Vagina (tissue), 2 donors: ENCODE measurements at regions not wholly inside any gene's neighbourhood (a gene's known extent, or its start where the extent isn't known, plus 50 kb on each side); places are given as distances from the start of the nearest gene placed in this dataset.

Experiments used
- DNase-seq, 2 donors: peaks; one replicate each; pipeline ENCODE4 v3.0.0-alpha.2; 2017; ENCODE audit errors: extremely low spot score in 2 of 2
- H3K27ac ChIP-seq: fragments of 200-600 bp; sonication (generic); one replicate; pipeline ENCODE4 v1.5.1; 2019
- H3K27me3 ChIP-seq: fragments of 200-600 bp; sonication (generic); one replicate; pipeline ENCODE4 v1.5.1; 2019
- H3K36me3 ChIP-seq, 2 donors: fragments of 200-600 bp; sonication (generic); one replicate each; pipeline ENCODE4 v1.5.1; 2017 to 2019
- H3K4me1 ChIP-seq: fragments of 200-600 bp; sonication (generic); one replicate; pipeline ENCODE4 v1.5.1; 2019
- H3K4me3 ChIP-seq, 2 donors: fragments of 200-600 bp; sonication (generic); 1 replicate in 1 of 2; 2 replicates in 1 of 2; pipeline ENCODE4 v1.5.1; 2016 to 2019
- H3K9me3 ChIP-seq: fragments of 200-600 bp; sonication (generic); one replicate; pipeline ENCODE4 v1.5.1; 2019
- POLR2A ChIP-seq, 2 donors: fragments of 450-650 bp; IDR thresholded peaks; one replicate each; pipeline ENCODE4 v1.6.1; 2017; ENCODE audit warnings: antibody characterized with exemption in 2 of 2, mild to moderate bottlenecking in 2 of 2, moderate library complexity in 2 of 2
- POLR2AphosphoS5 ChIP-seq, 2 donors: sonication (generic); formaldehyde crosslinking; IDR thresholded peaks; one replicate each; pipeline ENCODE4 v1.9.0; 2017; ENCODE audit warnings: antibody characterized with exemption in 2 of 2, mild to moderate bottlenecking in 2 of 2, low read depth in 1 of 2; ENCODE audit not compliant: insufficient read depth in 1 of 2
- intact Hi-C: fragments of 100-400 bp; cut with DNase I; formaldehyde crosslinking; loops from one replicate; pipeline ENCODE4 v1.15.1; 2023
- TF ChIP-seq, protein P1 (sequence below), 3 experiments: fragments of 450-650 bp in 2 of 3; fragments of 200-600 bp in 1 of 3; sonication (generic) in 1 of 3; IDR thresholded peaks; one replicate each; pipeline ENCODE4 v1.5.1; 2017 to 2019; ENCODE audit warnings: antibody characterized with exemption in 3 of 3, mild to moderate bottlenecking in 2 of 3, moderate library complexity in 2 of 3

DNA sequence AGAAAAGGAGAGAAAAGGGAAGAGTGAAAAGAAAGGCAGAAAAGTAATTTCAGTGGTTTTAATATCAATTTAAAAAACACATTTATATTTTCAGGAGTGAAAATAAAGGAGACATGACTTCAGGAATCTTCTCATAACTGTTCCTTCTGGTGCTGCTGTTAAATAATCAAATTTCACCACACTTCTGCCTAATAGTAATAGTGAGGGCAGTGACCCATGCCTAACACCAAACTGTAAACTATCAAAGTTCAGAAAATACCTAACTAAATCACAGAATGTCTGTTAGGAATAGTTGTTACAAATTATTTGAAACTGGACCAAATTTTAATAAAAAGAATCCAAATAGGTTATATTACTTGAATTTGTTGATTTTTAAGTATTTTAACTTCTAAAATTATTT is 169.4 kb downstream of the RPL10L start:
- no peaks in the 10 kb centered on the region for H3K9me3 ChIP-seq
- TF ChIP-seq POLR2AphosphoS5 (IDR thresholded peaks at IDR 0.05; ENCODE audit: insufficient read depth in 1 of 2, low read depth in 1 of 2) (no peak), POLR2A (IDR thresholded peaks at IDR 0.05) (no peak)
- TF ChIP-seq, protein P1, sequence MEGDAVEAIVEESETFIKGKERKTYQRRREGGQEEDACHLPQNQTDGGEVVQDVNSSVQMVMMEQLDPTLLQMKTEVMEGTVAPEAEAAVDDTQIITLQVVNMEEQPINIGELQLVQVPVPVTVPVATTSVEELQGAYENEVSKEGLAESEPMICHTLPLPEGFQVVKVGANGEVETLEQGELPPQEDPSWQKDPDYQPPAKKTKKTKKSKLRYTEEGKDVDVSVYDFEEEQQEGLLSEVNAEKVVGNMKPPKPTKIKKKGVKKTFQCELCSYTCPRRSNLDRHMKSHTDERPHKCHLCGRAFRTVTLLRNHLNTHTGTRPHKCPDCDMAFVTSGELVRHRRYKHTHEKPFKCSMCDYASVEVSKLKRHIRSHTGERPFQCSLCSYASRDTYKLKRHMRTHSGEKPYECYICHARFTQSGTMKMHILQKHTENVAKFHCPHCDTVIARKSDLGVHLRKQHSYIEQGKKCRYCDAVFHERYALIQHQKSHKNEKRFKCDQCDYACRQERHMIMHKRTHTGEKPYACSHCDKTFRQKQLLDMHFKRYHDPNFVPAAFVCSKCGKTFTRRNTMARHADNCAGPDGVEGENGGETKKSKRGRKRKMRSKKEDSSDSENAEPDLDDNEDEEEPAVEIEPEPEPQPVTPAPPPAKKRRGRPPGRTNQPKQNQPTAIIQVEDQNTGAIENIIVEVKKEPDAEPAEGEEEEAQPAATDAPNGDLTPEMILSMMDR (IDR thresholded peaks at IDR 0.05), result no peak
- no peak overlapping the region for H3K27ac ChIP-seq
- no peaks in the 10 kb centered on the region for H3K27me3 ChIP-seq
- no peak overlapping the region for H3K4me3 ChIP-seq
- H3K4me1 ChIP-seq, result no peaks in the 10 kb centered on the region
- intact Hi-C loops, result no loop called here
- DNase-seq, result no peak
- no peaks in the 10 kb centered on the region for H3K36me3 ChIP-seq

DNA sequence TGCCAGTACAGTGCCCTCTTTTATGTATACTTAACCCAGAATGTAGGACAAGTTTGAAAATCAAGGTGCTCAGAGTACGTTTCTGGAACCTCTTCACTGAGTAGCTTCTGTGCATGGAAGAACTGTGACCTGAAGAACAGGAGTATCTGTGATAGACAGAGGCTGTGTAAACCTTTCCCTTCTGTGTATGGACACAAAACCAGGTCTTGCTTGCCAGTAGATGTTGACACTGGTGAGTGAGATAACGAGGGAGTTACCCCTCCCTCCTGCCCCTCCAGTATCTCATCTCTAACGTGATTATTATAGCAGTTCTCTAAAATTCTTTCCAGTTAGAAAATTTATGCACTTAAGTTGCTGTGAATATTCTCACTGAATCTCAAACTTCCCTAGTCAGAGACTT is 170.8 kb downstream of the RPL10L start:
- intact Hi-C loops, result no loop called here
- H3K36me3 ChIP-seq, result no peaks in the 10 kb centered on the region
- DNase-seq, result no peak
- no peaks in the 10 kb centered on the region for H3K4me1 ChIP-seq
- no peak overlapping the region for H3K4me3 ChIP-seq
- no peaks in the 10 kb centered on the region for H3K27me3 ChIP-seq
- no peaks in the 10 kb centered on the region for H3K9me3 ChIP-seq
- no peak for TF ChIP-seq POLR2AphosphoS5 (IDR thresholded peaks at IDR 0.05; ENCODE audit: insufficient read depth in 1 of 2, low read depth in 1 of 2)
- TF ChIP-seq, protein P1 (IDR thresholded peaks at IDR 0.05), result no peak
- no peak for TF ChIP-seq POLR2A (IDR thresholded peaks at IDR 0.05)
- H3K27ac ChIP-seq, result no peak overlapping the region

DNA sequence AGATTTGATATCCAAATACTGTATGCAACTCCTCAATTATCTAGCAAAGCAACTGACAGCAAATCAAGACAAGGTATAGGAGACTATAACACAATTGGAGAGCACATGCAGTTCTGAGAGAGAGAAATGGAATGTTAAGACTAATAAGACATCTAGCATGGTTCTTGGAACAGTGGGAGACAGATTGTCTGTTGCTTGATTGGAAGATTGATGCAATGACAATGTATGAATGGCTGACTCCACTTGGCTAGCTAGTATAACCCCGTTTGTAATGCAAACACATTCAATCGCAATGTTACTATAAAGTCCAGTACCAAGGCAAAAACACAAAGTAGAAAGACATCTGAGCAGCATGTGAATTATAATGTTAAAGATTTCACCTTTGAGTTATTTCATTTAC is 179.3 kb downstream of the RPL10L start:
- TF ChIP-seq POLR2A (IDR thresholded peaks at IDR 0.05) (no peak), POLR2AphosphoS5 (IDR thresholded peaks at IDR 0.05; ENCODE audit: insufficient read depth in 1 of 2, low read depth in 1 of 2) (no peak)
- TF ChIP-seq, protein P1 (IDR thresholded peaks at IDR 0.05), result no peak
- intact Hi-C loops, result no loop called here
- Histone ChIP-seq H3K36me3 (no peaks in the 10 kb centered on the region), H3K27me3 (no peaks in the 10 kb centered on the region), H3K9me3 (no peaks in the 10 kb centered on the region), H3K27ac (no peak overlapping the region), H3K4me1 (no peaks in the 10 kb centered on the region), H3K4me3 (no peak overlapping the region)
- DNase-seq, result no peak

DNA sequence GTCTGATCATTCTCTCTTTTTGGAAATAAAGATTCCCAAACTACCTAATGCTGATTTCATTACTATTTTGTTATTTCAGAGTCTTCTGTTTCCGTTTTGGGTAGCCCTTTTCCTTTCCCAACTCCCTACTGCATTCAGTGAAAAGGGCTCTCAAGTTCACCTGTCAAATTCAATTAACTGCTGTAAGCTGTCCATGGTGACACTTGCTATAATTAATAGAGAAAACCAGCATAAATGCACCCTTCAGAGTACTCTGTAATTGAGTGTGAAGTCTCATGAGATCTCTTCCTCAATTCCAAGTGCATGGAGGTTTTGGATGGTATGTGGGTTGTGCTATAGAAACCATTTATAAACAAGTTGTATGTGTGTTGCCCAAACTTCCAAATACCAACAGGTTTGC is 187.2 kb downstream of the RPL10L start:
- Histone ChIP-seq H3K27ac (no peak overlapping the region), H3K36me3 (no peaks in the 10 kb centered on the region), H3K4me1 (no peaks in the 10 kb centered on the region), H3K4me3 (no peak overlapping the region), H3K27me3 (no peaks in the 10 kb centered on the region), H3K9me3 (no peaks in the 10 kb centered on the region)
- TF ChIP-seq POLR2A (IDR thresholded peaks at IDR 0.05) (no peak), POLR2AphosphoS5 (IDR thresholded peaks at IDR 0.05; ENCODE audit: insufficient read depth in 1 of 2, low read depth in 1 of 2) (no peak)
- TF ChIP-seq, protein P1 (IDR thresholded peaks at IDR 0.05), result no peak
- DNase-seq, result no peak
- intact Hi-C loops, result no loop called here

DNA sequence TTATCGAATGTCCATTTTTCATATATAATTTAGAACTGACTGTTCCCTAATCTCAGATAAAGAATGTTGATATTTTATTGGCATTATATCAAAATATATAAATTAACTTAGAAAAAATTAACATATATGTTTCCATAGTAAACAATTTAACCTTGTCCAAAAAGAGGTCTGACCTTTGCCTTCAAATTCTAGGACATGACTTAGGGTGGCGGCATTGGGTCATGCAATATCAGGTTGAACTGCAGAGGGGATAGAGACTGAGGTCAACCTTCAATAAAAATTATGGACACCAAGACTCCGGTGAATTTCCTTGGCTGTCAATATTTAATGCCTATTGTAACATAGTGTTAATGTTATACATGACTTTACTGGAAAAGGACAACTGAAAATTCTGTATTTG is 199.8 kb downstream of the RPL10L start:
- H3K27me3 ChIP-seq, result no peaks in the 10 kb centered on the region
- TF ChIP-seq POLR2AphosphoS5 (IDR thresholded peaks at IDR 0.05; ENCODE audit: insufficient read depth in 1 of 2, low read depth in 1 of 2) (no peak), POLR2A (IDR thresholded peaks at IDR 0.05) (no peak)
- TF ChIP-seq, protein P1 (IDR thresholded peaks at IDR 0.05), result no peak
- DNase-seq, result no peak
- intact Hi-C loops, result no loop called here
- no peaks in the 10 kb centered on the region for H3K9me3 ChIP-seq
- no peak overlapping the region for H3K27ac ChIP-seq
- H3K36me3 ChIP-seq, result no peaks in the 10 kb centered on the region
- no peak overlapping the region for H3K4me3 ChIP-seq
- H3K4me1 ChIP-seq, result no peaks in the 10 kb centered on the region
